CD4-positive, alpha-beta T cell (primary cell): ENCODE measurements at regions not wholly inside any gene's neighbourhood (a gene's known extent, or its start where the extent isn't known, plus 50 kb on each side); places are given as distances from the start of the nearest gene placed in this dataset.

Experiments
- ATAC-seq: fragments of 200-7000 bp; cut with Tn5 transposase; one replicate; pipeline ENCODE4 v1.10.0; 2022; ENCODE audit warnings: mild to moderate bottlenecking; ENCODE audit not compliant: poor library complexity
- CTCF ChIA-PET: fragments of 350-600 bp; sonication (Branson Sonifier 250); formaldehyde crosslinking; loops from one replicate; lab custom pipeline; 2021; ENCODE audit warnings: antibody characterized with exemption, inconsistent platforms; lab: Charles Lee
- POLR2A ChIA-PET: fragments of 350-600 bp; sonication (Branson Sonifier 250); formaldehyde crosslinking; loops from one replicate; lab custom pipeline; 2021; ENCODE audit warnings: antibody characterized with exemption, inconsistent platforms; lab: Charles Lee
- DNase-seq, 14 experiments: peaks; one replicate each; pipeline ENCODE4 v3.0.0-alpha.2; 2013 to 2020; ENCODE audit warnings: mixed read lengths in 2 of 14
- H3K27ac ChIP-seq, 2 donors: one replicate each; pipeline versions ENCODE4 v1.5.1 to v1.7.0; 2013; ENCODE audit warnings: low read length in 2 of 2, low read depth in 1 of 2, mild to moderate bottlenecking in 1 of 2
- H3K27me3 ChIP-seq, 2 experiments: 1 replicate in 1 of 2; 2 replicates in 1 of 2; pipeline versions ENCODE4 v1.6.1 to v1.7.0; 2013; ENCODE audit warnings: low read length in 2 of 2, control low read depth in 1 of 2, mild to moderate bottlenecking in 1 of 2, moderate library complexity in 1 of 2; ENCODE audit not compliant: insufficient read depth in 2 of 2, control insufficient read depth in 1 of 2
- H3K36me3 ChIP-seq: one replicate; pipeline ENCODE4 v1.6.1; 2013; ENCODE audit warnings: low read length, control low read depth; ENCODE audit not compliant: insufficient read depth
- H3K4me1 ChIP-seq: one replicate; pipeline ENCODE4 v1.6.1; 2013; ENCODE audit warnings: low read length, control low read depth; ENCODE audit not compliant: insufficient read depth
- H3K4me3 ChIP-seq: one replicate; pipeline ENCODE4 v1.5.1; 2013; ENCODE audit warnings: mild to moderate bottlenecking, low read length, moderate library complexity
- H3K9me3 ChIP-seq, 2 experiments: 1 replicate in 1 of 2; 2 replicates in 1 of 2; pipeline versions ENCODE4 v1.6.1 to v1.7.0; 2013; ENCODE audit warnings: low read length in 2 of 2, mild to moderate bottlenecking in 2 of 2, control low read depth in 1 of 2, moderate library complexity in 1 of 2; ENCODE audit not compliant: control insufficient read depth in 1 of 2, insufficient read depth in 1 of 2
- H3K27ac Mint-ChIP-seq: one replicate; pipeline ENCODE4 v1.8.0; 2020; ENCODE audit warnings: mixed read lengths
- H3K27me3 Mint-ChIP-seq: one replicate; pipeline ENCODE4 v1.8.0; 2021; ENCODE audit warnings: mixed read lengths
- H3K36me3 Mint-ChIP-seq: one replicate; pipeline ENCODE4 v1.8.0; 2021; ENCODE audit warnings: low read depth, mixed read lengths
- H3K4me1 Mint-ChIP-seq: one replicate; pipeline ENCODE4 v1.8.0; 2021; ENCODE audit warnings: low read depth, mixed read lengths
- H3K4me3 Mint-ChIP-seq: one replicate; pipeline ENCODE4 v1.8.0; 2020; ENCODE audit warnings: mild to moderate bottlenecking, mixed read lengths
- H3K9me3 Mint-ChIP-seq: one replicate; pipeline ENCODE4 v1.8.0; 2020; ENCODE audit warnings: mixed read lengths
- CTCF ChIP-seq: fragments of 200-600 bp; IDR thresholded peaks from one replicate; pipeline ENCODE4 v1.8.0; 2022; ENCODE audit warnings: antibody characterized with exemption, mild to moderate bottlenecking
- intact Hi-C, 2 experiments: fragments of 100-400 bp; cut with DNase I in 1 of 2; cut with micrococcal nuclease in 1 of 2; formaldehyde crosslinking; loops; one replicate each; pipeline versions ENCODE4 v1.15.1 to v1.9.0; 2023 to 2025; cut with DNase I, micrococcal nuclease

- no peaks in the 10 kb centered on the region for H3K36me3 Mint-ChIP-seq
- no peaks in the 10 kb centered on the region for H3K27me3 ChIP-seq
- no peaks in the 10 kb centered on the region for H3K36me3 ChIP-seq
- intact Hi-C loops = no loop called here
- POLR2A ChIA-PET = no interaction called here
- CTCF ChIA-PET = no interaction called here
- peaks cover 14% of the 10 kb centered on the region for H3K27me3 Mint-ChIP-seq
- H3K9me3 ChIP-seq = no peaks in the 10 kb centered on the region
- peaks cover 5% of the 10 kb centered on the region for H3K9me3 Mint-ChIP-seq
- DNase-seq = no peak
- H3K4me1 Mint-ChIP-seq = no peaks in the 10 kb centered on the region
- H3K4me1 ChIP-seq = no peaks in the 10 kb centered on the region
- no peak overlapping the region for H3K27ac ChIP-seq
- no peak for ATAC-seq
- no peak overlapping the region for H3K27ac Mint-ChIP-seq
- H3K4me3 Mint-ChIP-seq = no peak overlapping the region
- H3K4me3 ChIP-seq = no peak overlapping the region
- no peak for TF ChIP-seq CTCF
Measured at GRCh38 chr5:61783481-61783880, 451.4 kb downstream of the ZSWIM6 start.

GRCh38 chr5:61784341-61784740, 452.3 kb downstream of the ZSWIM6 start:
- no peaks in the 10 kb centered on the region for H3K36me3 Mint-ChIP-seq
- H3K9me3 ChIP-seq = no peaks in the 10 kb centered on the region
- no peak overlapping the region for H3K27ac Mint-ChIP-seq
- peaks cover 5% of the 10 kb centered on the region for H3K27me3 Mint-ChIP-seq
- H3K36me3 ChIP-seq = no peaks in the 10 kb centered on the region
- ChIA-PET CTCF (no interaction called here), POLR2A (no interaction called here)
- H3K4me3 Mint-ChIP-seq = no peak overlapping the region
- DNase-seq (no peak), ATAC-seq (no peak)
- no peaks in the 10 kb centered on the region for H3K27me3 ChIP-seq
- intact Hi-C loops = no loop called here
- no peak overlapping the region for H3K4me3 ChIP-seq
- no peaks in the 10 kb centered on the region for H3K4me1 Mint-ChIP-seq
- no peaks in the 10 kb centered on the region for H3K4me1 ChIP-seq
- peaks cover 5% of the 10 kb centered on the region for H3K9me3 Mint-ChIP-seq
- no peak overlapping the region for H3K27ac ChIP-seq
- no peak for TF ChIP-seq CTCF

GRCh38 chr5:61788548-61788947, 456.5 kb downstream of the ZSWIM6 start:
- CTCF ChIA-PET = no interaction called here
- intact Hi-C loops = no loop called here
- DNase-seq (no peak), ATAC-seq (no peak)
- Histone ChIP-seq H3K4me3 (no peak overlapping the region), H3K27ac (no peak overlapping the region), H3K9me3 (no peaks in the 10 kb centered on the region), H3K36me3 (no peaks in the 10 kb centered on the region), H3K27me3 (no peaks in the 10 kb centered on the region), H3K4me1 (no peaks in the 10 kb centered on the region)
- Mint-ChIP-seq H3K36me3 (no peaks in the 10 kb centered on the region), H3K27me3 (no peaks in the 10 kb centered on the region), H3K27ac (no peak overlapping the region), H3K9me3 (peaks cover 5% of the 10 kb centered on the region), H3K4me1 (no peaks in the 10 kb centered on the region), H3K4me3 (no peak overlapping the region)
- POLR2A ChIA-PET = no interaction called here
- no peak for TF ChIP-seq CTCF
